ENCODE measurements at regions not wholly inside any gene's neighbourhood (a gene's known extent, or its start where the extent isn't known, plus 50 kb on each side); places are given as distances from the start of the nearest gene placed in this dataset.
"Not testable (repeated sequence)": the region's sequence is repeated elsewhere in the genome, so short reads cannot be mapped to it uniquely, and the experiment has no call there.

DNA sequence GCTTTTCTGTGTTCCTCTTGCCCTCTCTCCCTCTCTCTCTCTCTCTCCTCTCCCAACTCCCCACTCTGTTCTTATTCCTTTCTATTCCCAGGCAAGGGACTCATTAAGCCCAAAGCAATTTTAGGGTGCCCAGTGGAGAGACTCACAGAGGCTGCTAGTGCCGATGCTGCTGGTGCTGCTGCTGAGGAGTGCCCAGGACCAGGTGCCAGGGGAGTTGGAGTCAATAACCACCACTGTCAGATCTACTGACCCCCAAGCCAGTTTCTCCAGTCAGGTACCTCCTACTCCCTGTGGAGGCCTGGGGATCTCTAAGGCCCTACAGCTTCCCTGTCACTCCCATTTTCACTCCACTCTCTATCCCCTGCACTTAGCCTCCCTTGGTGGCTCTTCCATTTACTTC lies 54.2 kb upstream of the LAS1L start:
- H3K4me3 ChIP-seq (ENCODE audit: low read depth, low read length), result no peak overlapping the region; the same call in 1 of the 2 replicates
- TF ChIP-seq, protein P1, sequence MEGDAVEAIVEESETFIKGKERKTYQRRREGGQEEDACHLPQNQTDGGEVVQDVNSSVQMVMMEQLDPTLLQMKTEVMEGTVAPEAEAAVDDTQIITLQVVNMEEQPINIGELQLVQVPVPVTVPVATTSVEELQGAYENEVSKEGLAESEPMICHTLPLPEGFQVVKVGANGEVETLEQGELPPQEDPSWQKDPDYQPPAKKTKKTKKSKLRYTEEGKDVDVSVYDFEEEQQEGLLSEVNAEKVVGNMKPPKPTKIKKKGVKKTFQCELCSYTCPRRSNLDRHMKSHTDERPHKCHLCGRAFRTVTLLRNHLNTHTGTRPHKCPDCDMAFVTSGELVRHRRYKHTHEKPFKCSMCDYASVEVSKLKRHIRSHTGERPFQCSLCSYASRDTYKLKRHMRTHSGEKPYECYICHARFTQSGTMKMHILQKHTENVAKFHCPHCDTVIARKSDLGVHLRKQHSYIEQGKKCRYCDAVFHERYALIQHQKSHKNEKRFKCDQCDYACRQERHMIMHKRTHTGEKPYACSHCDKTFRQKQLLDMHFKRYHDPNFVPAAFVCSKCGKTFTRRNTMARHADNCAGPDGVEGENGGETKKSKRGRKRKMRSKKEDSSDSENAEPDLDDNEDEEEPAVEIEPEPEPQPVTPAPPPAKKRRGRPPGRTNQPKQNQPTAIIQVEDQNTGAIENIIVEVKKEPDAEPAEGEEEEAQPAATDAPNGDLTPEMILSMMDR (IDR thresholded peaks at IDR 0.05; ENCODE audit: low read depth, low read length), result no peak

GRCh38 chrX:65587616-65588526 lies 53.3 kb upstream of the LAS1L start:
- peak overlapping the region; percentile 19 for H3K4me3 ChIP-seq (ENCODE audit: low read depth, low read length)

DNA sequence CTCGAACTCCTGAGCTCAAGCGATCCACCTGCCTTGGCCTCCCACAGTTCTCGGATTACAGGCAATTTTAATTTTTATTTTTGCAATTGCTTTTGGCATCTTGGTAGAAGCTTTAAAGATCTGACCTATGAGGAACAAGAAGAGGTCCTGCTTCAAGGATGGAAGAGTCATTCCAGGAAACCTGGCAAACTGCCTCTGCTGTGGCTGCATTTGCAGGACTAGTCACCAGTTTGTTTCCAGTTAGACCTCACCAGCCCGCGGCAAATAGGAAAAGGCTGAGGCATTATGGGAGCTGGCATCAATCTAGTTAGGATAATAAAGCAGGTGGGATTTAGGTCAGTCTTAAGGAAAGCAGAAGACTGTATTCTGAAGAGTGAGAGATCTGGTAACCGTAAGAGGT lies 51.9 kb upstream of the LAS1L start:
- no peak overlapping the region for H3K4me3 ChIP-seq (ENCODE audit: low read depth, low read length)
- TF ChIP-seq, protein P1 (IDR thresholded peaks at IDR 0.05; ENCODE audit: low read depth, low read length), result no peak

More at GRCh38 chrX:65587616-65588526, 53.3 kb upstream of the LAS1L start:
- TF ChIP-seq, protein P1 (IDR thresholded peaks at IDR 0.05; ENCODE audit: low read depth, low read length), result no peak

- H3K4me3 ChIP-seq (ENCODE audit: low read depth, low read length), result not testable (repeated sequence)
Measured at GRCh38 chrX:65585226-65585625, 50.6 kb upstream of the LAS1L start.
